HT-29 (cell line): ENCODE measurements at regions not wholly inside any gene's neighbourhood (a gene's known extent, or its start where the extent isn't known, plus 50 kb on each side); places are given as distances from the start of the nearest gene placed in this dataset.

Experiments used
- DNase-seq: peaks from one replicate; pipeline ENCODE4 v3.0.0-alpha.2; 2015; ENCODE audit warnings: low spot score

DNA sequence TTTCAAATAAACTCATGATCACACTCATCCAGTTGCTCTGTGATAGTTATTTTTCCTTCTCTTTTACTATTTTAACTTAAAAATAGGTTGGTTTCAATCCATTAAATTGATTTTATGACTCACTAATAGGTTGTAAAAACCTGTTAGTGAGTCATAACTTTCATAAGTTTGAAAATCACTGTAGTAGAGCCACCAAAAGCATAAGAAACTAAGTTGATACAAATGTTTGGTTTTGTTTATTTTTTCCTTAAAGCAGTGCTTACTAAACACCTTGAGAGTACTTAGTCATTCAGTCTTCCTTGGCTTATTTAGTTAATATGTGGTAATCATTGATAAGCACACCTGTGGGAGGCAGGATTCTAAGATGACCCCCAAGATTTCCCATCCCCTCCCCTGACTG is 312.1 kb upstream of the MAN1A1 start:
- DNase-seq = no peak

DNA sequence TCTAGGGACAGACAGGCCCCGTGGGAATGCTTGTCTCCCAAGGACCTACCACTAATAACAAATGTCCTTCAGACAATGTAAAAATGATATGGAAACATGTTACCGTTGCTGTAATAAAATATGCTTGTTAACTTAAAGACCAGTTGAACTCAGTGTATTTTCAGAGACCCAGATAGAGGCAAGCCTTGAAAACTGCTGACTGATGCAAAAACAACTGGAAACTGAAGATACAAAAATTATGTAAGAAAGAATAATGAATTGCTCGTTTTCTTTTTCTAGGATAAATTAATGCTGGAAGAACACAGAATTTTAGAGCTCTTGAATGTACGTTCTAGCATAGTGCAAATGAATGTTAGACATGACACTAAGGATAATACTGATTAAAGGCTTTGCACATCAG is 311.5 kb upstream of the MAN1A1 start:
- DNase-seq = no peak

DNA sequence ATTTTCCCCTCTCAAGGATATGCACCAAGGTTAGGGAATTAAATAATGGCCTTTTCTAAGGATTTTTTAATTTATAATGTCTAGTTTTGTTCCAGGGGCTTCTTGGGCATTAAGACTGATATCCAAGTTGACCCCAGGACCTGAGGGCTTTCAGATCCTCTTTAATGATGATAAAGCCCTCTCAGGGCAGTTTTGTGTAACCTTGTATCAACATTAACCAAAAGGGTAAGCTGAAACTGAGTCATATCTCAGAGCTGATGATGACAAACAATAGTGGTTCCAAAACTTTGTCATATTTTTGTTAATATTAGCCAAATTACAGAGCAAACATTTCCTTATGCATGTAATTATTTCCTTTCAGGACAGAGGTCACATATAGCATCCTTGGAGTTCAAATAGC is 309.4 kb upstream of the MAN1A1 start:
- DNase-seq = no peak

DNA sequence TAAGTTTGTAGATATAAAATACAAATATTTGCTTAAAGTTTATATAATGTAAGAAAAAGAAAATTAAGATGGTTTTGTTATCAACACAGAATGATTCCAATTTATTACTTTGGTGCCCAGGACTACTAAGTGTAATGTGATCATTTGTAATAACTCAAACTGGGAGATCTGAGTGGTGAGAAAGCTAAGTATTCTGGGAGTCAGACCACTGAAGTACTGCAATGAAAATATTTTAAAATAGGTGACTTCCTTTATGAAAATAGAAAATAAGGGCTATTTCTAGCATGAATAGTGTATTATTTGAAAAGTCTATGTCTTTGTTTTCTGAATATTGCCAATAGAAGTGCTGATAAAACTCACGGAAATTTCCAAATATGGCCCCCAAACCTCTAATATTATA is 305.6 kb upstream of the MAN1A1 start:
- DNase-seq = no peak

DNA sequence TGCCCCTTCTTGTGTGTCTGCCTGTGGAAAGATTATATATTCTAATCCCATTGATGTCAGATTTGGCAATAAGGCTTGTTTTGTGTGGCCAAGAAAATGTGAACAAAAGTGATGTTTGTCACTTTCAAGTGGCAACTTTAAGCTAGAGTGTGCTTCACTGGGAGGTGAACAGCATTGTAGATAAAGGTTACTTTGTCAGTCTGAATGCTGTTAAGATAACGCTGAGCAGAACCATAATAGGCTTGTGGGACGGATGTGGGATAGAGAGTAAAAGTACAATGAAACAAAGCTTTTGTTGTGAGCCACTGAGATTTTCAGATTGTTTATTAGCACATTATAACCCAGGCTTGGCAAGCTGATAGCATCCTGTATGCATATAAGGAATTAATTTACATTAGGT is 303.8 kb upstream of the MAN1A1 start:
- no peak for DNase-seq

DNA sequence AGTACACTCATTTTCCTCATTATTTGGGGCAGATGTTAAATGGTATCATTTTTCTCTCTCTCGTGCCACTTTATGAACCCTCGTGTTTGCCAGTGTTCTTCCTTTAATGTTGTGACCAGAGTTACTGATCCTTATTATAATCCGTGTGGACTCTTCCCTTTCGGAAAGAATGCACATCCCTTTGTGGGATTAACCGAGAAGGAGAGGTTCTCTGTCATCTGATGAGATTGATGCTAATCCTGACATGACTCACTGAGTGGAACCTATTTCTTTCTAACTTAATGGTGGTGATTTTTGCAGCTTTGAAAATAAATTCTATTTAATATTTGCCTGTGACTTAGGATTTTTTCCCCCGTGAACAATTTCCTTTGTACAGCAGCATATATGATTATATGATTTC is 300.0 kb upstream of the MAN1A1 start:
- DNase-seq = no peak

DNA sequence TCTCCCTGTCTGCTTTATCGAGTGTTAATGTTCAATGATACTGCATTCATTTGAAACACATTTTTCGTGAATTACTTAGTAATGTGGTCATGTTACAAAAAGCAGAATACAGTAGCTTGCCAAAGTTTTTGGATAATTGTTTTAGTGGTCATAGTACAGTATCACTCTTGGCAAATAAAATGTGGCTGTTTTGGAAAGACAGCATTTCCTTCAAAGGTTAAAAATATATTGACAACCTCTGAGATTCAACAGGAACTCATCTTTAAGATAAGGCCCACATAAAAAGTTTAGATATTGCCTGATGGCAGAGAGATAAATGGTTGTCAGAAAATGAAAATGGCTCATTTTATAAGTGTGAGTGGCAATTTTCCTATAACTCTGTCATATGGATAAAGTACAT is 297.7 kb upstream of the MAN1A1 start:
- no peak for DNase-seq

DNA sequence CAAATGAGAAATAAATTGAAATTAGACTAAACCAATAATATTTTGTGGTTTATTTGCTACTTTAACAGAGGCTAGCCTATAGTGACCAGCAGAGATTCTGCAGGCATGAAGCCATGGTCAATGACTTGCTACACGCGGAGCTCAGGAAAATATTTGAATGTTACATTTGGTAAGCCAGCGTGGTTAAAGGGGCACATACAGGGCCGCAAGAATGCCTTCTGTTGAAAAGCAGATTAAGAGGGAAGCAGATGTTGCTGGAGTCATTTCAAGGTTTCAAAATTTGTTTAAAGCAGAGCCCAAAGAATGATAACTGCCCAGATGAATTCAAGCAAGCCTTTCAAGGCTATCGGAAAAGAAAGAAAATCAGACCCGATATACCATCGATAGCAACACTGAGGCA is 294.3 kb upstream of the MAN1A1 start:
- no peak for DNase-seq

DNA sequence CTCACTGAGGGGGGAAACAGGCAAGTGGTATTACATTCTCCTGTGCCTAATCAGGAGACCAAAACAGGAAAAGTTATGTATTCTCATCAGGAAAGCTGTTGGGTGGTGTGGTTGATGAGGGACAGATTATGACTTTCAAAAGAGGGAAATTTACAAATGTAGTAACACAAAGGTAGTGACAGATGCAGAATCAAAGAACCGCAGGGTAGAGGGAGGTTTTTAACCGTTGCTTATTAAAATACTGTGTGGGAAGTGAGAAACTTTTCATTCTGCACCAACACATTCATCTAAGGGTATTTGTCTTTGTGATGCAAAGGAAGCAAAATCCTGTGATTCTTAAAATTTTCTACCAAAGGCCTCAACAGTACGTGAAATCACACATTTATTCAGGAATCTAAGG is 288.2 kb upstream of the MAN1A1 start:
- no peak for DNase-seq

DNA sequence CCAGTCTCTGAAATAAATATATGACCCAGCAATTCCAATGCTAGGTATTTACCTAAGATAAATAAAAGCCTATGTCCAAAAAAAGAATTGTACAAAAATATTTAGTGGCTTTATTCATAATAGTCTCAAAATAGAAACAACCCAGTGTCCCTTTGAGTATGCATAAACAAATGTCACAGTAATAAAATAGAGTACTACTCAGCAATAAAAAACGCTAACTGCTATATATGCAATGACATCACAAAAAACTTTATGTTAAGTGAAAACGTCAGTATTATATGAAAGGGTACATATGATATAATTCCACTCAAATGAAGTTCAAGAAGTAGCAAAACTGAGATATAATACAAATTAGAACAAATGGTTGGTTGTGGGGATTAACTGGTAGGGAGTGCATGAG is 286.5 kb upstream of the MAN1A1 start:
- DNase-seq = no peak

DNA sequence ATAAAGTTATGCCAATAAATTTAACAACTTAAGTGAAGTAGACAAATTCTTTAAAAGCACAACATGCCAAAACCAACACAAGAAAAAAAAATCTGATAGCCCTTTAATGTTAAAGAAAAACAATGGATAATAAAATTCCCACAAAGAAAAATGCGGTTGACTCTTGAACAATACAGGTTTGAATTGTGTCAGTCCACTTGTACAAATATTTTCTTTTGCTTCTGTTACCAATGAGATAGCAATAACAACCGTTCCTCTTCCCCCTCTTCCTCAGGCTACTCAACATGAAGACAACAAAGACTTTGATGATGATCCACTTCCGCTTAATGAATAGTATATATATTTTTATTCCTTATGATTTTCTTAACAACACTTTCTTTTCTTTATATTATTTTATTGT is 283.9 kb upstream of the MAN1A1 start:
- no peak for DNase-seq

DNA sequence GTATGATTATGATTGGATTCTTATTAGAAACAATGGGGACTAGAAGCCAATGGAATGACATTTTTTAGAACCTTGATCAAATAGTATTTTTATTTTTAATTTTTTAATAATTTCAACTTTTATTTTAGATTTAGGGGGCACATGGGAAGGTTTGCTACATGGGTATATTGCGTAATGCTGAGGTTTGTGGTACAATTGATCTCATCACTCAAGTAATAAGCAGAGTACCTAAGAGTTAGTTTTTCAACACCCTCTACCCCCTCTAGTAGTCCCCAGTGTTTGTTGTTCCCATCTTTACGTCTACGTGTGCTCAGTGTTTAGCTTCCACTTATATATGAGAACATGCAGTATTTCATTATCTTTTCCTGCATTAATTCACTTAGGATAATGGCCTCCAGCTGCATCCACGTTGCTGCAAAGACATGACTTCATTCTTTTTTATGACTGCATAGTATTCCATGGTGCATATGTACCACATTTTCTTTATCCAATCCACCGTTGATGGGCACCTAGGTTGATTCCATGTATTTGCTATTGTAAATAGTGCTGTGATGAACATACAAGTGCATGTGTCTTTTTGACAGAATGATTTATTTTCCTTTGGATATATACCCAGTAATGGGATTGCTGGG is 281.1 kb upstream of the MAN1A1 start:
- no peak for DNase-seq

DNA sequence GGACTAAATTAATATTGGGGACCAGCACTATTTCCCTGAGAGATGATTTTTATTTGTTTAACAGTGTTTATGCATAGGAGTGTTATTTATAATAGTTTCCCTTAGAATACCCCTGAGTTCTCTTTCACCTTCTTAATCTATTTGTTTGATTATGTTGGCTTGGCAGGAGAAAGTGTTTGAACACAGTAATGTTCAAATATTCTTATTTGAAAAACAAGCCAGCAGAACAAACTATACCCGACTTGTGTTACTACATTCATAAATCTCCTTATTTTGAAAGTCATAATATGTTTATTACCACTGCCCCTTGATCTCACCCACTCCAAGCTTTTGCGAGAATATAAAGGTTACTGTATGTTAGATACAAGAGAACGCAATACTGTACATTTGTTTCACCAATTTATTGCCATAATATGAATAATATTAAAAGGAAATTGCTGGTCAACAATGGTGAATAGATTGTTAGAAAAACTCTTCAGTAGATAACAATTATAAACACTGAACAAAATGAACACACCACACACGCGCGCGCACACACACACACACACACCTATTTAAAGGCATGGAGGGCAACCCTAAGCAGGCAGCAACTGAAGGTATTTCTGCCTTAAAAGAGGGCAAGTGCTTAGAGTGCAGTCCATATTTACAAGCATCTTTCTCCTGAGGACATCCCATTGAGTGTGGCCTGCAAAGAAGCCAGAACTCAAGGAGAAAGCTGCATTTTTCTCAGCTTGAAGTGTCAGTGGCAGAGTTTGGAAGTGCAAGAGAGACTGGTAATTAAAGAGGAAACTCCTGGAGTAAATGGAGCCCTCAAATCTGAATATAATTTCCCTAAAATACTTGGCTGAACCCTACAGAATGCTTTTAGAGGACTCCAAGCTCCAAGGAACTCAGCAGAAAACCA is 279.4 kb upstream of the MAN1A1 start:
- DNase-seq = no peak

DNA sequence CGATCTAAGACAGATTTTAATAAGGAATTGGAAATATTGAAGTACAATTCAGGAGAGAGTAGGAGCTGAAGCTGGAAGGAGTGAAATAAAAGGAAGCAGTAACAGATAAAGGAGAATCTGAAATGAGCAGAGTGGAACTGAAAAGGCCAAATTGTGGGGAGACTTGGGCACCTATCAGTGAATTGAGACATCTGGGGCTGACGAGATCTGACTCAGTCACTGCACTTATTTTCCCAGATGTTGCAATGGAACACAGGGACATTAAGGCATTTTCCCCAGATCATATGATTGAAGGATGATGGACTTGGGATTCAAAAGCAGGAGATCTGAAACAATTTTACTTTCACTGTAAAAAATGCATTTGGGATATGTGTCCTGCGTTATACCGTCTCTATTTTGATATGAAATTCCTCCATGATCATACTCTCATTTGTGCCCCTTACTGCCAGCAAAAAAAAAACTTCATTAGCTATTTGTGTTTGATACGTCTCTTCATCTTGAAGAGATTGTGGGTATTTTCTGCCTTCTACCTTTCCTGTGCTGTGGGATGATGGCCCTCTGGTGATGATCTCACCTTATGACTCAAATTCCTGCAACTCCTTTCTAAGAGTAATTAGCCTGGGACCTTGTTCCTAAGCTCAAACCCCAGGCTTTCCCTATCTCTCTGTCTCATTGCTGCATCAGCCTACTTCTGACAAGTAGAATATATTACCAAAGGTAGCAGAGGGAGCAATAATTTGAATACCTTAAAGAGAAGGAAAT is 278.5 kb upstream of the MAN1A1 start:
- DNase-seq = no peak

DNA sequence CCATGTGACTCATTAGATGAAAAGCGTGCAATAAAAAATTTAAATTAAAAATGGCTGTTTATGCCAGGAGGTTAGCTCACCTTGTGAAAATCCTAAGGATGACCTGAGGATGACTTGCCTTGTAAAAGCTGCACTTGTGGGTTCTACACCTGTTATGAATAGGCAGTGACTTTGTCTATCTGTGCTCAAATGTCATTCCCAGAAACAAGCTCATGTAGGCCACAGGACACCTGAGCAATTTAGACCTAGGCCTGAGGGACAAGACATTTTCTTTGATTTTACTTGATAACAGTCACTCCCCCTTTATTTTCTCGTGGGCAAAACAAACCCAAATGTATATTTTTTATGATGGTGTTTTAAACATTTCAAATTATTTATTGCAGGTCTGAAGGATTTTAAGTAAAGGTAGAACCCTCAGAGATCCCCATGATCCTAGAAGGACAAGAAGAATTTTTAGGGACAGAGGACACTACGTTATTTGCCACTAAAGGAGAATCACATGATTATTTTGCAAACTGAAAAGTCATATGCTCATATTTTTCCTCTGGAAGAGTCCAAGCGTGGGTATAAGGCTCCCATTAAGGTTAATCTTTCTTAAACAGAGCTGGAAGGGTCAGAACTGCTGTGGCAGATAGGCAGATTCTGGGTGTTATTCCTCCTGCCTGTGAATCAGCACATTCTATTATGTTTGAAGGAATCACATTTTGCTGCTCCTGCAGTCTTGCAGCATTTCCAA is 277.5 kb upstream of the MAN1A1 start:
- no peak for DNase-seq

DNA sequence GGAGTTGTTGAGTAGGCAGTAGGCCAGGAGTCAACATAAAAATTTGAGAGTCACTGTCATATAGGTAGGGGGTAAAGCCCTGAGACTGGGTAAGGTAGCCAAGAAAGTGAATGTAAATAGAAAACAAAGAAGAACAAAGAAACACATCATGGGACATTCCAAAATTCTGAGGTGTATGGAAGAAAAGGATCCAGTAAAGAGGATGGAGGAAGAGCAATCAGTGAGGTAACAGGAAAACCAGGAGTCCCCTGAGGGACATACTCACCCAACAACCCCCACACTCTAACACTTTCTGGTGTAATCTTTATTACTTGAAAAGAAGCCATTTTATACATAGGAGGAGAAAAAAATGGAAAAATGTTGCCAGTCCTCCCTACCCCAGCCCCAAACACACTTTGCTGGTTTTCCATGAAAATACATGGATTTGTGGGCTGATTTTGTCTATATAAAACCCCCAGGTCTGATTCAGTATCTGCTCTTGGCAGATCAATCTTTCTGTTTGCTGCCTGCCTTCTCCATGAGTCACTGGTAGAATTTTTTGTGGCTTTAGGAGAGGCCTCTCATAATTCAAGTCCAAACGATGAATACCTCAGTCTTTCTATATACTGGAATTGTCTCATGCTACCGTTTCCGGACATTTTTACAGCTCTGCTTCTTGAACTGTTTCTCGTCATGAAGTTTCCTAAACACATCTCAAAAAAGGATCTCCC is 271.4 kb upstream of the MAN1A1 start:
- DNase-seq = no peak

DNA sequence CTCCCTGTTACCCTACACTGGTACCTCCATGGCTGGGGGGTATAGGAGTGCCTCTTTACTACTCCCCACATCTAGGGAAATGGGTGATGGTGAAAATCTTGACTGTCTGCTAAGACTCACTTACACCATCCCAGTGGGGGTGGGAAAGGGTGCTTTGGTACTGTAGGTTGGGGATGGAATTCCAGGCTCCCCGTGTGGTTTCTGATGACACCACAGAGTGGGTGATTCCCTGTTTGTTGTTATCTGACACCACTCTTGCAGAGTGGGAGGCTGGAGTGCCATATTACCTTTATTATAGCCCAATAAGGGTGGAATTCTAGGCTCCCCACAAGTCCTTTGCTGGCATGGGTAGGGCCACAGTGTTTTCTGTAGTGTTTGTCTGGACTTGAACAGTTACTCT is 264.6 kb upstream of the MAN1A1 start:
- no peak for DNase-seq

DNA sequence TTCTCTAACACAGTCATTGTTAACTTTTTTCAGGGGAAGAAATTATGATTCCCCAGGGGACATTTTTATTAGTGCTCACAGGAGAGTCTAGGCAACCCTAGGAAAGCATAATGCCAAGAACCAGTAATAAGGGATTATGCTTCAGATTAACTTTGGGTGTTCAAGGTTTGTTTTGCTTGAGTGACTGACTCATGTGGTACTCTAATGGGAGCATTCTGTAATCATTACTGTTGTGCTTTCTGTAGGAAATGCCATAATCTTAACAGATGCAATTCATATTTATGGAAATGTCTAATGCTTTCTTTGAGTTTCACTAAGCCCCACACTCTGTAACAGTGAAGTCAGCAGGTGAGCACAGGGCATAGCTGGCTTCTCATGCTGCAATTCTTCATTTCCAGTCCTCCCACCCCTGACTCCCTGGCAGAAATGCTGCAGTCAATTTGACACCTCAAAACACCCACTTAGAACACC is 263.4 kb upstream of the MAN1A1 start:
- no peak for DNase-seq

DNA sequence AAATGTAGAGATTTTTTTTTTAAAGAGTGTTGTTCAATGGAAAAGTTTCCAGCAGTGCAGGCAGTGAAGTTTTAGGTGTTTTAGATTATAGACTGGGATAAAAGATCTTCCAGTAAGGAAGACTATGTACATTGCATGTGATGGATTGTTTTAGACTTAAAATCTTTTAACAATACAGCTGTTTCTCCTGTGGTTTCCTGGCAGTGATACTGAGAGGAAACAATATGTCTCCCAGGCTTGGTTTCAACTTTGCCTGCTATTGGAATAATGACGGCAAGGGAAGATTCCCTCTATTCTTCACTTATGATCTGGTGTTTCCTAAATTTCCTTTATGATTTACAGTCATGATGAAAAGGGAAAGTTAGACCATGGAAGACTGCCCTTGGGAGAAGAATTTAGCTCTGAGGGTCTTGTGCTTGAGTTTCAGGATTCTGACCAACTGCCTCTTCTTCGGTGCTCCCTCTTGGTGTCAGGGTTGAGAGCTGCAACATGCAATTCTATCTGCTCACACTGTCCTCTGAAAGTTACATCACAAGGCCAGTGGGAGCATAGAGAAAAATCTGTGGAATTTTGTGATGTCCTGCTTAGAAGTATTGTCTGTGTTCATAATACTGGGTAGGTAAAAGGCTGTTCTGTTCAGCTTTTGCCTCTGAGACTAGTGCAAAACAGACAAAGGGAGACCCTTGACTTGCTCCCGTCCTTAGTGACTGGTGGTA is 262.8 kb upstream of the MAN1A1 start:
- no peak for DNase-seq

DNA sequence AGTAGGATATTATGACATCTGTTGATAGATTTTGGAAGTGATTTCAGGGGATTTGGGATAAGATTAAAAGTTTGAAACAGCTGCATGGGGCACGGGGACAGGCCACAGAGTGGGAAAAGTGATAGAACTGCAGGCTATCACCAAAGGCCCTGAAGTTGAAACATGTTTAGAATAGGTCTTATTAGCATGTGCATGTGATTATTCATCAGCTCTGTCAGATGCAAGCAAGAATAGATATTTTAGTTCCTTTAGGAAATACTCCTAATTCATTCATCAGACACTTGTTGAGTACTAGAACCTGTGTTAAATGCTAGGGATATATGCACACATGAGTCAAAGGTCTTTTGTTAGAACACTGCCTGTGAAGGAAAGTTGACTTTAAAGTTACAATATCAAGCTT is 261.2 kb upstream of the MAN1A1 start:
- DNase-seq = no peak

DNA sequence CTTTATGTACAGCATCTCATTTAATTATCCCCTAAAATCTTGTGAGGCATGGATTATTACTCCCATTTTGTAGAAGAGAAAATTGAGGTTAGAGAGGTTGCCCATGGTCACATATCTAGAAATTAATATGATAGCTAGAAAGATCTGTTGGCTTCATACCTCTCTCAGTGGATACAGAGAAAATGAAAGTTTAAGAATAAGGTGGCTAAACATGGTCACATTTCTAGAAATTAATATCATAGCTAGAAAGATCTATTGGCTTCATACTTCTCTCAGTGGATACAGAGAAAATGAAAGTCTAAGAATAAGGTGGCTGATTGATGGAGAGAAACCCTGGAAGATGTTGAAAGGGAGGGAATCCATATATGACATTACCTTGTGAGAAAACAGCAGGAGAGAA is 260.7 kb upstream of the MAN1A1 start:
- DNase-seq = no peak
